ENCODE measurements at regions not wholly inside any gene's neighbourhood (a gene's known extent, or its start where the extent isn't known, plus 50 kb on each side); places are given as distances from the start of the nearest gene placed in this dataset.
"Not testable (repeated sequence)": the region's sequence is repeated elsewhere in the genome, so short reads cannot be mapped to it uniquely, and the experiment has no call there.

DNA sequence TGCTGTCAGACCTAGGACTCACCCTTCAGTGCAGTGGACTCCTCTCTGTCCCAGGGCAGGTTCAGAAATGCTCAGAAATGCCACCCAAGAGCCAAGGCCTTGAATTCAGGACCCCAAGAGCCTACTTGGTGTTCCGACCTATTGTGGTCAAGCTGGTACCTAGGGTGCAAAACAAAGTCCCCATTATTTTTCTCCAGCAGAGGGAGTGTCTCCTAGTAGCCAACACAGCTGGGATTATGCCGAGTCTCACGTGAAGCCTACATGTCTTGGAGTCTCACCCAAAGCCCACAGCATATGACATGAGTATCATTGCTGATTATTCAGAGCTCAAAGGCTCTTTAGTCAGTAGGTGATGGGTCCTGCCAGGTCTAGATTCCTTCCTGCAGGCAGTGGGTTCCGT is 671.1 kb upstream of the SPRY2 start:
- intact Hi-C loops (cut with micrococcal nuclease; ENCODE audit: unreplicated experiment): loop anchor here (10.0 kb wide), 1 partner anchor 1337 kb away; no protein-coding TSS in a partner anchor
- no peak for TF ChIP-seq EZH2phosphoT487 (IDR thresholded peaks at IDR 0.05; ENCODE audit: borderline replicate concordance, low read depth, low read length)
- TF ChIP-seq, protein P1, sequence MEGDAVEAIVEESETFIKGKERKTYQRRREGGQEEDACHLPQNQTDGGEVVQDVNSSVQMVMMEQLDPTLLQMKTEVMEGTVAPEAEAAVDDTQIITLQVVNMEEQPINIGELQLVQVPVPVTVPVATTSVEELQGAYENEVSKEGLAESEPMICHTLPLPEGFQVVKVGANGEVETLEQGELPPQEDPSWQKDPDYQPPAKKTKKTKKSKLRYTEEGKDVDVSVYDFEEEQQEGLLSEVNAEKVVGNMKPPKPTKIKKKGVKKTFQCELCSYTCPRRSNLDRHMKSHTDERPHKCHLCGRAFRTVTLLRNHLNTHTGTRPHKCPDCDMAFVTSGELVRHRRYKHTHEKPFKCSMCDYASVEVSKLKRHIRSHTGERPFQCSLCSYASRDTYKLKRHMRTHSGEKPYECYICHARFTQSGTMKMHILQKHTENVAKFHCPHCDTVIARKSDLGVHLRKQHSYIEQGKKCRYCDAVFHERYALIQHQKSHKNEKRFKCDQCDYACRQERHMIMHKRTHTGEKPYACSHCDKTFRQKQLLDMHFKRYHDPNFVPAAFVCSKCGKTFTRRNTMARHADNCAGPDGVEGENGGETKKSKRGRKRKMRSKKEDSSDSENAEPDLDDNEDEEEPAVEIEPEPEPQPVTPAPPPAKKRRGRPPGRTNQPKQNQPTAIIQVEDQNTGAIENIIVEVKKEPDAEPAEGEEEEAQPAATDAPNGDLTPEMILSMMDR (conservative IDR thresholded peaks at IDR 0.05; ENCODE audit: low read length): no peak
- H3K79me2 ChIP-seq (ENCODE audit: insufficient read depth, low read depth, low read length): no peaks in the 10 kb centered on the region
- H3K27ac ChIP-seq (ENCODE audit: low read depth, low read length, poor library complexity, severe bottlenecking): no peak overlapping the region
- ChIA-PET CTCF (ENCODE audit: unreplicated experiment) (no interaction called here), POLR2A (interaction anchor here (0.6 kb wide), 1 partner anchor 25 kb away, joined by 7 read pairs; no protein-coding TSS in a partner anchor)
- no peak overlapping the region for H2AFZ ChIP-seq (ENCODE audit: low read length)
- H4K20me1 ChIP-seq (ENCODE audit: insufficient read depth, low read length): no peaks in the 10 kb centered on the region
- BruUV-seq (replicated peaks): no TSS peak
- H3K9me2 ChIP-seq (ENCODE audit: insufficient read depth, low read length): no peaks in the 10 kb centered on the region
- no peaks in the 10 kb centered on the region for H3K4me1 ChIP-seq (ENCODE audit: insufficient read depth, low read length, poor library complexity, severe bottlenecking)
- H3K36me3 ChIP-seq (ENCODE audit: insufficient read depth, low read length): no peaks in the 10 kb centered on the region
- H3K9me3 ChIP-seq (ENCODE audit: low read length): no peaks in the 10 kb centered on the region
- H3K4me2 ChIP-seq (ENCODE audit: low read length): no peak overlapping the region
- DNase-seq (ENCODE audit: low spot score): no peak
- H3K4me3 ChIP-seq (ENCODE audit: low read depth, low read length, poor library complexity, severe bottlenecking): no peak overlapping the region

GRCh38 chr13:81001828-81002385 is 661.0 kb upstream of the SPRY2 start:
- POLR2A ChIA-PET: no interaction called here
- CTCF ChIA-PET (ENCODE audit: unreplicated experiment): no interaction called here
- no peaks in the 10 kb centered on the region for H3K4me1 ChIP-seq (ENCODE audit: insufficient read depth, low read length, poor library complexity, severe bottlenecking)
- H3K9me3 ChIP-seq (ENCODE audit: low read length): no peaks in the 10 kb centered on the region
- TF ChIP-seq, protein P1 (conservative IDR thresholded peaks at IDR 0.05; ENCODE audit: low read length): no peak
- no peak for TF ChIP-seq EZH2phosphoT487 (IDR thresholded peaks at IDR 0.05; ENCODE audit: borderline replicate concordance, low read depth, low read length)
- no peaks in the 10 kb centered on the region for H3K9me2 ChIP-seq (ENCODE audit: insufficient read depth, low read length)
- no peak overlapping the region for H3K4me3 ChIP-seq (ENCODE audit: low read depth, low read length, poor library complexity, severe bottlenecking)
- no peak overlapping the region for H3K27ac ChIP-seq (ENCODE audit: low read depth, low read length, poor library complexity, severe bottlenecking)
- intact Hi-C loops (cut with micrococcal nuclease; ENCODE audit: unreplicated experiment): no loop called here
- no peak overlapping the region for H2AFZ ChIP-seq (ENCODE audit: low read length)
- H4K20me1 ChIP-seq (ENCODE audit: insufficient read depth, low read length): no peaks in the 10 kb centered on the region
- no peak for DNase-seq (ENCODE audit: low spot score)
- no peaks in the 10 kb centered on the region for H3K79me2 ChIP-seq (ENCODE audit: insufficient read depth, low read depth, low read length)
- no peaks in the 10 kb centered on the region for H3K36me3 ChIP-seq (ENCODE audit: insufficient read depth, low read length)
- no TSS peak for BruUV-seq (replicated peaks)
- no peak overlapping the region for H3K4me2 ChIP-seq (ENCODE audit: low read length)

- POLR2A ChIA-PET; H3K4me1 ChIP-seq (ENCODE audit: insufficient read depth, low read length, poor library complexity, severe bottlenecking); H3K27ac ChIP-seq (ENCODE audit: low read depth, low read length, poor library complexity, severe bottlenecking); H4K20me1 ChIP-seq (ENCODE audit: insufficient read depth, low read length); H3K4me3 ChIP-seq (ENCODE audit: low read depth, low read length, poor library complexity, severe bottlenecking); BruUV-seq (replicated peaks); H3K79me2 ChIP-seq (ENCODE audit: insufficient read depth, low read depth, low read length); H3K9me2 ChIP-seq (ENCODE audit: insufficient read depth, low read length); intact Hi-C loops (cut with micrococcal nuclease; ENCODE audit: unreplicated experiment); H3K4me2 ChIP-seq (ENCODE audit: low read length); DNase-seq (ENCODE audit: low spot score); H2AFZ ChIP-seq (ENCODE audit: low read length); H3K36me3 ChIP-seq (ENCODE audit: insufficient read depth, low read length); CTCF ChIA-PET (ENCODE audit: unreplicated experiment); H3K9me3 ChIP-seq (ENCODE audit: low read length): not testable (repeated sequence)
These were observed 657.7 kb upstream of the SPRY2 start for GRCh38 chr13:80998603-80999002.
